Gastrocnemius medialis (tissue), 4 donors: ENCODE measurements at regions not wholly inside any gene's neighbourhood (a gene's known extent, or its start where the extent isn't known, plus 50 kb on each side); places are given as distances from the start of the nearest gene placed in this dataset.

Experiments used
- CTCF ChIP-seq, 5 experiments: fragments of 450-650 bp in 3 of 5; fragments of 200-600 bp in 2 of 5; sonication (generic) in 2 of 5; IDR thresholded peaks in 4 of 5; conservative IDR thresholded peaks in 1 of 5; 1 replicate in 4 of 5; 2 replicates in 1 of 5; pipeline ENCODE4 v1.5.1; 2016 to 2019; ENCODE audit warnings: antibody characterized with exemption in 5 of 5, mild to moderate bottlenecking in 3 of 5, moderate library complexity in 3 of 5
- POLR2A ChIP-seq, 2 donors: fragments of 450-650 bp; IDR thresholded peaks; one replicate each; pipeline ENCODE4 v1.6.1; 2017; ENCODE audit warnings: antibody characterized with exemption in 2 of 2, mild to moderate bottlenecking in 2 of 2, moderate library complexity in 2 of 2

- TF ChIP-seq CTCF (IDR thresholded peaks at IDR 0.05 in 4 of 5, conservative IDR thresholded peaks at IDR 0.05 in 1 of 5) (no peak), POLR2A (IDR thresholded peaks at IDR 0.05) (no peak)
Measured at GRCh38 chr6:1496836-1497760, 107.7 kb downstream of the FOXF2 start.
